Lower lobe of right lung (tissue), 2 donors: ENCODE measurements at regions not wholly inside any gene's neighbourhood (a gene's known extent, or its start where the extent isn't known, plus 50 kb on each side); places are given as distances from the start of the nearest gene placed in this dataset.
"Not testable (repeated sequence)": the region's sequence is repeated elsewhere in the genome, so short reads cannot be mapped to it uniquely, and the experiment has no call there.

Source experiments
- ATAC-seq, 2 donors: fragments of 200-7000 bp; cut with Tn5 transposase; one replicate each; pipeline ENCODE4 v1.9.1; 2020 to 2022; ENCODE audit warnings: mild to moderate bottlenecking in 2 of 2, moderate library complexity in 2 of 2
- DNase-seq: peaks from one replicate; pipeline ENCODE4 v3.0.0-alpha.2; 2020
- H3K27ac ChIP-seq: fragments of 200-600 bp; one replicate; pipeline ENCODE4 v1.8.0; 2022
- H3K27me3 ChIP-seq: fragments of 200-600 bp; one replicate; pipeline ENCODE4 v1.8.0; 2022; ENCODE audit warnings: low read depth
- H3K36me3 ChIP-seq: fragments of 200-600 bp; one replicate; pipeline ENCODE4 v1.8.0; 2022; ENCODE audit warnings: mild to moderate bottlenecking
- H3K4me1 ChIP-seq: fragments of 200-600 bp; one replicate; pipeline ENCODE4 v1.8.0; 2022
- H3K4me3 ChIP-seq: fragments of 200-600 bp; one replicate; pipeline ENCODE4 v1.8.0; 2022; ENCODE audit warnings: mild to moderate bottlenecking
- H3K9me3 ChIP-seq: fragments of 200-600 bp; one replicate; pipeline ENCODE4 v1.8.0; 2022
- intact Hi-C: fragments of 100-400 bp; cut with DNase I; formaldehyde crosslinking; loops from one replicate; pipeline ENCODE4 v1.11.0; 2022
- TF ChIP-seq, protein P1 (sequence below): fragments of 200-600 bp; IDR thresholded peaks from one replicate; pipeline ENCODE4 v1.8.0; 2022; ENCODE audit warnings: antibody characterized with exemption, mild to moderate bottlenecking
- donor health status: DM: no; HTN: yes; CAD: no; lungs with severe emphysema.

DNA sequence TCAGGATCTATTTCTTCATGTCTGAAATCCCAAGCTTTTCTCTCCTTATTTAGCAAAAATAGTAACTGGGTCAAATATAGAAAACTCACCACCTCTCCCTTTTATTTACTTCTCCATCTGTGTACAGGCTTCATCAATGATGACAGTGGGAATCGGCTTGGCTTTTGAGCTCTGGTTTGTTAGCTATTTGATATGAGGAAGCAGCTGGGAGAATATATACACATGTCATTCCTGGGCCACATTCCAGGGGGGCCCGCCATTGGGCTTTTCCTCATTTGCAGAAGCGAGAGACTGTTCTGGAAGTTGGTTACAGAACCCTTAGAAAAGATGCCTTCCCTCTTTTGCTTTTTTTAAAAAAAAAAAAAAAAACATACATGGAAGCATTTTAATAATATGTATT lies 107.4 kb upstream of the F9 start:
- H3K9me3 ChIP-seq = no peaks in the 10 kb centered on the region
- no peak overlapping the region for H3K27ac ChIP-seq
- H3K4me3 ChIP-seq = no peak overlapping the region
- TF ChIP-seq, protein P1, sequence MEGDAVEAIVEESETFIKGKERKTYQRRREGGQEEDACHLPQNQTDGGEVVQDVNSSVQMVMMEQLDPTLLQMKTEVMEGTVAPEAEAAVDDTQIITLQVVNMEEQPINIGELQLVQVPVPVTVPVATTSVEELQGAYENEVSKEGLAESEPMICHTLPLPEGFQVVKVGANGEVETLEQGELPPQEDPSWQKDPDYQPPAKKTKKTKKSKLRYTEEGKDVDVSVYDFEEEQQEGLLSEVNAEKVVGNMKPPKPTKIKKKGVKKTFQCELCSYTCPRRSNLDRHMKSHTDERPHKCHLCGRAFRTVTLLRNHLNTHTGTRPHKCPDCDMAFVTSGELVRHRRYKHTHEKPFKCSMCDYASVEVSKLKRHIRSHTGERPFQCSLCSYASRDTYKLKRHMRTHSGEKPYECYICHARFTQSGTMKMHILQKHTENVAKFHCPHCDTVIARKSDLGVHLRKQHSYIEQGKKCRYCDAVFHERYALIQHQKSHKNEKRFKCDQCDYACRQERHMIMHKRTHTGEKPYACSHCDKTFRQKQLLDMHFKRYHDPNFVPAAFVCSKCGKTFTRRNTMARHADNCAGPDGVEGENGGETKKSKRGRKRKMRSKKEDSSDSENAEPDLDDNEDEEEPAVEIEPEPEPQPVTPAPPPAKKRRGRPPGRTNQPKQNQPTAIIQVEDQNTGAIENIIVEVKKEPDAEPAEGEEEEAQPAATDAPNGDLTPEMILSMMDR = no peak
- intact Hi-C loops = no loop called here
- no peak for DNase-seq
- no peak for ATAC-seq
- no peaks in the 10 kb centered on the region for H3K4me1 ChIP-seq
- H3K27me3 ChIP-seq = no peaks in the 10 kb centered on the region
- no peaks in the 10 kb centered on the region for H3K36me3 ChIP-seq

DNA sequence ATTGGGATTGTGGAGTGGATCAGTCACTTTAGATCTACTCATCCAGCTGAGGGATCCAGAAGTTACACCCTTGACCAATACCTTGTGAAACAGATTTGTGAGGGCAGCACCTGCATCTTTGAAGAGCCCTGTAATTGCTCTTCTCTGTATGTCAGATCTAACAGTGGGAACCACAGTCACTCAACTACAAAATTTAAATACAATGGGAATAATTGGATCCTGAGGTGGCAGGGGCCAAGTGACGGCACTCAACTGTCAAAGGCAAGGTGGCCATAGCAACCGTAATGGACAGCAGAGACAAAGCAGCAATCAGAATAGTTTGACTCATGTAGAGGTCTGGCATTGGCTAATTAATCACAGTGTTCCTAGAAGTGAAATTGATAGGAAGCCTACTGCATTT lies 132.3 kb upstream of the F9 start:
- H3K27ac ChIP-seq, ATAC-seq, H3K27me3 ChIP-seq, H3K9me3 ChIP-seq, H3K4me3 ChIP-seq, H3K4me1 ChIP-seq, DNase-seq, intact Hi-C loops, H3K36me3 ChIP-seq: not testable (repeated sequence)

DNA sequence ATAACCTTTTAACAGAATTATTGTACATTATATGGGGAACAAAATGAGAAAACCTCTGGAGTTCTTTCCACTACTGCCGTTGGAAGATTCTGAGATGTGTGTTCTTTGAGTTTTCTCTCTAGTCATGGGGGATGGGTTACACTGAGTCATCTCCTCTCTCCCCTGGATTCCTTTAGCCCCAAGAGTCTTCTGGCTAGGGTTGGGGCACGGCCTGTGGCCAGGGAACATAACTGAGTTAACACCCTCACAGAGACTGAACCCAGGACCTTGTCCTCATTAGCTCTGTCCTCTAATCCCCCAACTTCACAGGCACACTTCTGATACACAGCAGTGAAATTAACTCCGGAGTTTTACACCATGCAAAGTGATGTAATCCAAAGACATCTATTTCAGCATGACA lies 142.3 kb upstream of the F9 start:
- no peak for DNase-seq
- Histone ChIP-seq H3K9me3 (no peaks in the 10 kb centered on the region), H3K36me3 (no peaks in the 10 kb centered on the region), H3K4me3 (no peak overlapping the region), H3K4me1 (no peaks in the 10 kb centered on the region), H3K27me3 (no peaks in the 10 kb centered on the region), H3K27ac (no peak overlapping the region)
- no peak for ATAC-seq
- TF ChIP-seq, protein P1 = no peak
- intact Hi-C loops = no loop called here

DNA sequence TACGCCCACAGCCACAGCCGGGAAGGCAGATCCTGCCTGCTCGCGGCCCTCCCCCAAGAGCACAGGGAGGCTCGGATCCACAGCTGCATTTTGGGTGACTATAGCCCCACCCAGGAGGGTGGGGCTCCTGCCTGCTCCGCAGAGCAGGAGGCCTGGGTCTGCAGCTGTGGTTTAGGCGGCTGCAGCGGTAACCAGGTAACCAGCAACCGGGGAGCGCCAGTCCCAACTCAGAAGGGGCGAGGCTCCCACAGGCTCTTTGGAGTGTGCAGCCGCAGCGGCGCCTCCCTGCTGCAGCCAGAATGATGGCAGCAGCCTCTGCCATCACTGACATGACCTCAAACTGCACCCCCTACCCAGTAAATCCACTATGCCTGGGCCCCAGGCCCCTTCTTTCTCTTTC lies 148.0 kb upstream of the F9 start:
- no peaks in the 10 kb centered on the region for H3K36me3 ChIP-seq
- no peak for DNase-seq
- ATAC-seq = no peak
- H3K9me3 ChIP-seq = no peaks in the 10 kb centered on the region
- no peaks in the 10 kb centered on the region for H3K4me1 ChIP-seq
- no peak overlapping the region for H3K27ac ChIP-seq
- no peak overlapping the region for H3K4me3 ChIP-seq
- H3K27me3 ChIP-seq = no peaks in the 10 kb centered on the region
- intact Hi-C loops = no loop called here
- TF ChIP-seq, protein P1 = no peak

DNA sequence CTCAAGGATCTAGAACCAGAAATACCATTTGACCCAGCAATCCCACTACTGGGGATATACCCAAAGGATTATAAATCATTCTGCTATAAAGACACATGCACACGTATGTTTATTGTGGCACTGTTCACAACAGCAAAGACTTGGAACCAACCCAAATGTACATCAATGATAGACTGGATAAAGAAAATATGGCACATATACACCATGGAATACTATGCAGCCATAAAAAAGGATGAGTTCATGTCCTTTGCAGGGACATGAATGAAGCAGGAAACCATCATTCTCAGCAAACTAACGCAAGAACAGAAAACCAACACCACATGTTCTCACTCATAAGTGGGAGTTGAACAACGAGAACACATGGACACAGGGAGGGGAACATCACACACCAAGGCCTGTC lies 154.0 kb upstream of the F9 start:
- not testable (repeated sequence) for H3K4me3 ChIP-seq, DNase-seq

DNA sequence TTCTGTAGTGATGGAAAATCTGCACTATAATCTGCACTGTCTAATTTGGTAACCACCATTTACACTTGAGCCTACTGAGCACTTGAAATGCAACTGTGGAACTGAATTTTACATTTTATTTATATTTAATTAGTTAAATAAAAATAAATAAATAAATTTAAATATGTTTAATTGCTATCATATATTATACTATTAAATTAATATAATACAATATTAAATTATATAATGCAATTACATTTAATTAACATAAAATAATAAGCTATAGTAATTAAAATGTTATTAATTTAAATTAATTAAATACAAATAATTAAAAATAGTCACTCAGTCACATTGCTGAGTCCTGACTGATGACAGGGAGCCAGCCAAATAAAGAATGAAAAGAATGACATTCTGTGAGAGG lies 170.2 kb upstream of the F9 start:
- no peak for ATAC-seq
- no peaks in the 10 kb centered on the region for H3K9me3 ChIP-seq
- intact Hi-C loops = no loop called here
- H3K27ac ChIP-seq = no peak overlapping the region
- H3K36me3 ChIP-seq = no peaks in the 10 kb centered on the region
- TF ChIP-seq, protein P1 = no peak
- no peaks in the 10 kb centered on the region for H3K4me1 ChIP-seq
- no peak overlapping the region for H3K4me3 ChIP-seq
- no peak for DNase-seq
- H3K27me3 ChIP-seq = no peaks in the 10 kb centered on the region

More for the DNA sequence above, 154.0 kb upstream of the F9 start:
- ATAC-seq, H3K36me3 ChIP-seq, H3K27me3 ChIP-seq, H3K9me3 ChIP-seq, H3K4me1 ChIP-seq, intact Hi-C loops, H3K27ac ChIP-seq: not testable (repeated sequence)

DNA sequence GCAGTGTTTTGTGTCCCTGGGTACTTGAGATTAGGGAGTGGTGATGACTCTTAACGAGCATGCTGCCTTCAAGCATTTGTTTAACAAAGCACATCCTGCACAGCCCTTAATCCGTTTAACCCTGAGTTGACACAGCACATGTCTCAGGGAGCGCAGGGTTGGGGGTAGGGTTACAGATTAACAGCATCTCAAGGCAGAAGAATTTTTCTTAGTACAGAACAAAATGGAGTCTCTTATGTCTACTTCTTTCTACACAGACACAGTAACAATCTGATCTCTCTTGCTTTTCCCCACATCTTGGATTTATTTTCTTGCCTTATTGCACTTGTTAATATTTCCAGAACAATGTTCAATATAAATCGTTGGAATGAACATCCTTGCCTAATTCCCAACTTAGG lies 187.9 kb upstream of the F9 start:
- not testable (repeated sequence) for H3K27ac ChIP-seq, ATAC-seq

DNA sequence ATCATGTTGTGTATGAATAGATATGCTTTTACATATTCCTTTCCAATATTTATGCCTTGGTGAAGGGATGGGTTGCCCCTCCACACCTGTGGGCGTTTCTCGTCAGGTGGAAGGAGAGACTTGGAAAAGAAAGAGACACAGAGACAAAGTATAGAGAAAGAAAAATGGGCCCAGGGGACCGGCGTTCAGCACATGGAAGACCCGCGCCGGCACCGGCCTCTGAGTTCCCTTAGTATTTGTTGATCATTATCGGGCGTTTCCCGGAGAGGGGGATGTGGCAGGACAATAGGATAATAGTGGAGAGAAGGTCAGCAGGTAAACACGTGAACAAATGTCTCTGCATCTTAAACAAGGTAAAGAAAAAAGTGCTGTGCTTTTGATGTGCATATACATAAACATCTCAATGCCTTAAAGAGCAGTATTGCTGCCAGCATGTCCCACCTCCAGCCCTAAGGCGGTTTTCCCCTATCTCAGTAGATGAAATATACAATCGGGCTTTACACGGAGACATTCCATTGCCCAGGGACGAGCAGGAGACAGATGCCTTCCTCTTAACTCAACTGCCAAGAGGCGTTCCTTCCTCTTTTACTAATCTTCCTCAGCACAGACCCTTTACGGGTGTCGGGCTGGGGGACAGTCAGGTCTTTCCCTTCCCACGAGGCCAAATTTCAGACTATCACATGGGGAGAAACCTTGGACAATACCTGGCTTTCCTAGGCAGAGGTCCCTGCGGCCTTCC lies 188.5 kb upstream of the F9 start:
- intact Hi-C loops, H3K9me3 ChIP-seq, H3K4me3 ChIP-seq, DNase-seq, H3K27ac ChIP-seq, H3K4me1 ChIP-seq, H3K36me3 ChIP-seq, H3K27me3 ChIP-seq, ATAC-seq: not testable (repeated sequence)

More for the DNA sequence above, 187.9 kb upstream of the F9 start:
- H3K27me3 ChIP-seq, H3K9me3 ChIP-seq, intact Hi-C loops, H3K36me3 ChIP-seq, DNase-seq, H3K4me3 ChIP-seq, H3K4me1 ChIP-seq: not testable (repeated sequence)
